Inflammatory macrophage treated with lipopolysaccharide for 4 hours (primary cell): ENCODE measurements at regions not wholly inside any gene's neighbourhood (a gene's known extent, or its start where the extent isn't known, plus 50 kb on each side); places are given as distances from the start of the nearest gene placed in this dataset.

Experiments used
- DNase-seq: peaks from one replicate; pipeline ENCODE4 v3.0.0-alpha.2; 2020

- no peak for DNase-seq
These were observed 144.1 kb upstream of the IER5L start for GRCh38 chr9:129322022-129322621.

- no peak for DNase-seq
These were observed 143.4 kb upstream of the IER5L start for GRCh38 chr9:129321286-129322021.

GRCh38 chr9:129320575-129321285 lies 142.7 kb upstream of the IER5L start:
- peak; percentile 80 for DNase-seq

GRCh38 chr9:129319938-129320481 lies 141.9 kb upstream of the IER5L start:
- no peak for DNase-seq

GRCh38 chr9:129319076-129319937 lies 141.2 kb upstream of the IER5L start:
- DNase-seq: no peak

GRCh38 chr9:129318121-129319075 lies 140.3 kb upstream of the IER5L start:
- no peak for DNase-seq

- peak; percentile 38 for DNase-seq
These were observed 139.3 kb upstream of the IER5L start for GRCh38 chr9:129317179-129318011.

- DNase-seq: no peak
These were observed 138.4 kb upstream of the IER5L start for GRCh38 chr9:129316281-129317030.

- DNase-seq: no peak
These were observed 135.4 kb upstream of the IER5L start for GRCh38 chr9:129313331-129313955.

GRCh38 chr9:129312251-129313122 lies 134.4 kb upstream of the IER5L start:
- no peak for DNase-seq

- DNase-seq: no peak
These were observed 133.6 kb upstream of the IER5L start for GRCh38 chr9:129311643-129312042.

GRCh38 chr9:129310666-129311350 lies 132.7 kb upstream of the IER5L start:
- DNase-seq: no peak

- DNase-seq: no peak
These were observed 131.8 kb upstream of the IER5L start for GRCh38 chr9:129309906-129310305.

- no peak for DNase-seq
These were observed 131.0 kb upstream of the IER5L start for GRCh38 chr9:129309041-129309430.

GRCh38 chr9:129307227-129307970 lies 129.3 kb upstream of the IER5L start:
- DNase-seq: no peak

- no peak for DNase-seq
These were observed 128.4 kb upstream of the IER5L start for GRCh38 chr9:129306318-129306973.
